HEK293 (cell line): ENCODE measurements at regions not wholly inside any gene's neighbourhood (a gene's known extent, or its start where the extent isn't known, plus 50 kb on each side); places are given as distances from the start of the nearest gene placed in this dataset.

ENCODE experiments used
- CTCF ChIA-PET: fragments of 350-600 bp; formaldehyde crosslinking; extraction: SDS; loops from one replicate; lab custom pipeline; 2021; ENCODE audit warnings: antibody characterized with exemption; lab: Yijun Ruan, JAX
- POLR2A ChIA-PET: fragments of 300-600 bp; formaldehyde crosslinking; extraction: SDS; loops from one replicate; lab custom pipeline; 2020; ENCODE audit warnings: antibody characterized with exemption, inconsistent platforms; lab: Yijun Ruan, JAX
- H3K27ac ChIP-seq: fragments of 200-500 bp; sonication (Bioruptor generic); 2 replicates; pipeline ENCODE4 v1.5.1; 2014; ENCODE audit warnings: low read depth, low read length, control low read depth, inconsistent platforms; ENCODE audit errors: extremely low read depth
- H3K36me3 ChIP-seq, 2 experiments: fragments of 200-500 bp in 1 of 2; sonication (Bioruptor generic) in 1 of 2; 1 replicate in 1 of 2; 2 replicates in 1 of 2; pipeline ENCODE4 v1.5.1; 2014 to 2017; ENCODE audit warnings: inconsistent platforms in 2 of 2, low read length in 2 of 2; ENCODE audit not compliant: control insufficient read depth in 2 of 2, insufficient read depth in 1 of 2
- H3K4me1 ChIP-seq: fragments of 200-500 bp; sonication (Bioruptor generic); 2 replicates; pipeline ENCODE4 v1.5.1; 2014; ENCODE audit warnings: mild to moderate bottlenecking, low read length, inconsistent platforms; ENCODE audit not compliant: control insufficient read depth, insufficient read depth
- H3K4me3 ChIP-seq: 2 replicates; pipeline ENCODE4 v1.5.1; 2011; ENCODE audit warnings: low read depth, mild to moderate bottlenecking, control low read depth, low read length, moderate library complexity
- H3K9me3 ChIP-seq: fragments of 200-500 bp; sonication (Bioruptor generic); 2 replicates; pipeline ENCODE4 v1.5.1; 2014; ENCODE audit warnings: low read depth, low read length, inconsistent platforms; ENCODE audit not compliant: control insufficient read depth, insufficient read depth
- KLF1 ChIP-seq: fragments of 450-650 bp; formaldehyde crosslinking; IDR thresholded peaks from 2 replicates; pipeline ENCODE4 v1.5.1; 2016; ENCODE audit warnings: missing biosample characterization, missing genetic modification characterization
- TRIM28 ChIP-seq: IDR thresholded peaks from 2 replicates; pipeline ENCODE4 v1.6.1; 2011; ENCODE audit warnings: low read length, control low read depth, borderline replicate concordance
- ZBTB20 ChIP-seq: fragments of 450-650 bp; formaldehyde crosslinking; IDR thresholded peaks from 2 replicates; pipeline ENCODE4 v1.5.1; 2016; ENCODE audit warnings: missing biosample characterization, missing genetic modification characterization
- ZBTB48 ChIP-seq: fragments of 450-650 bp; formaldehyde crosslinking; IDR thresholded peaks from 2 replicates; pipeline ENCODE4 v1.5.1; 2016; ENCODE audit warnings: missing biosample characterization, missing genetic modification characterization
- ZBTB7A ChIP-seq: fragments of 450-650 bp; formaldehyde crosslinking; IDR thresholded peaks from 2 replicates; pipeline ENCODE4 v1.5.1; 2016; ENCODE audit warnings: low read depth, missing biosample characterization, missing genetic modification characterization
- ZFP37 ChIP-seq: fragments of 450-650 bp; formaldehyde crosslinking; IDR thresholded peaks from 2 replicates; pipeline ENCODE4 v1.5.1; 2016; ENCODE audit warnings: missing biosample characterization, missing genetic modification characterization
- ZNF121 ChIP-seq: fragments of 450-650 bp; formaldehyde crosslinking; IDR thresholded peaks from 2 replicates; pipeline ENCODE4 v1.5.1; 2016; ENCODE audit warnings: missing biosample characterization, missing genetic modification characterization
- ZNF174 ChIP-seq: fragments of 450-650 bp; formaldehyde crosslinking; IDR thresholded peaks from 2 replicates; pipeline ENCODE4 v1.5.0; 2017; ENCODE audit warnings: missing biosample characterization, mild to moderate bottlenecking, missing genetic modification characterization
- ZNF19 ChIP-seq: fragments of 450-650 bp; formaldehyde crosslinking; IDR thresholded peaks from 2 replicates; pipeline ENCODE4; 2016; ENCODE audit warnings: missing biosample characterization, missing genetic modification characterization, low read depth
- ZNF239 ChIP-seq: fragments of 450-650 bp; formaldehyde crosslinking; IDR thresholded peaks from 2 replicates; pipeline ENCODE4 v1.5.1; 2016; ENCODE audit warnings: missing biosample characterization, missing genetic modification characterization
- ZNF274 ChIP-seq, 2 experiments: fragments of 200-500 bp in 1 of 2; fragments of 450-650 bp in 1 of 2; sonication (Bioruptor generic) in 1 of 2; formaldehyde crosslinking in 1 of 2; IDR thresholded peaks; 2 replicates each; pipeline versions ENCODE4 v1.5.1 to v1.6.1; 2014 to 2016; ENCODE audit warnings: borderline replicate concordance in 1 of 2, inconsistent platforms in 1 of 2, low read length in 1 of 2, missing biosample characterization in 1 of 2, missing genetic modification characterization in 1 of 2
- ZNF292 ChIP-seq: fragments of 450-650 bp; formaldehyde crosslinking; IDR thresholded peaks from 2 replicates; pipeline ENCODE4 v1.5.1; 2016; ENCODE audit warnings: low read depth, missing biosample characterization, missing genetic modification characterization, borderline replicate concordance
- ZNF341 ChIP-seq: fragments of 450-650 bp; formaldehyde crosslinking; IDR thresholded peaks from 2 replicates; pipeline ENCODE4; 2016; ENCODE audit warnings: low read depth, missing biosample characterization, missing genetic modification characterization
- ZNF555 ChIP-seq: fragments of 450-650 bp; formaldehyde crosslinking; conservative IDR thresholded peaks from 2 replicates; pipeline ENCODE4 v1.5.1; 2017; ENCODE audit warnings: missing biosample characterization, mild to moderate bottlenecking, missing genetic modification characterization, inconsistent platforms
- ZNF585B ChIP-seq: fragments of 450-650 bp; formaldehyde crosslinking; IDR thresholded peaks from 2 replicates; pipeline ENCODE4 v1.5.1; 2016; ENCODE audit warnings: missing biosample characterization, missing genetic modification characterization
- ZNF701 ChIP-seq: fragments of 450-650 bp; formaldehyde crosslinking; IDR thresholded peaks from 2 replicates; pipeline ENCODE4 v1.5.1; 2016; ENCODE audit warnings: missing biosample characterization, missing genetic modification characterization
- ZNF768 ChIP-seq: fragments of 450-650 bp; formaldehyde crosslinking; IDR thresholded peaks from 2 replicates; pipeline ENCODE4 v1.5.1; 2018; ENCODE audit warnings: missing biosample characterization, mild to moderate bottlenecking, missing genetic modification characterization
- ZNF785 ChIP-seq: fragments of 450-650 bp; formaldehyde crosslinking; IDR thresholded peaks from 2 replicates; pipeline ENCODE4 v1.5.1; 2016; ENCODE audit warnings: missing biosample characterization, missing genetic modification characterization
- TF ChIP-seq, protein P1 (sequence below): fragments of 450-650 bp; formaldehyde crosslinking; IDR thresholded peaks from 2 replicates; pipeline ENCODE4 v1.5.1; 2016; ENCODE audit warnings: missing biosample characterization, missing genetic modification characterization
- TF ChIP-seq, protein P2 (sequence below): fragments of 450-650 bp; formaldehyde crosslinking; optimal IDR thresholded peaks from 2 replicates; pipeline ENCODE3; 2016; ENCODE audit warnings: missing biosample characterization, mild to moderate bottlenecking, missing genetic modification characterization
- TF ChIP-seq, protein P3 (sequence below): fragments of 450-650 bp; formaldehyde crosslinking; IDR thresholded peaks from 2 replicates; pipeline ENCODE4 v1.5.1; 2016; ENCODE audit warnings: missing biosample characterization, missing genetic modification characterization
- TF ChIP-seq, protein P4 (sequence below): fragments of 450-650 bp; formaldehyde crosslinking; IDR thresholded peaks from 2 replicates; pipeline ENCODE4 v1.5.1; 2016; ENCODE audit warnings: missing biosample characterization, missing genetic modification characterization
- TF ChIP-seq, protein P5 (sequence below): fragments of 450-650 bp; formaldehyde crosslinking; IDR thresholded peaks from 2 replicates; pipeline ENCODE4 v1.5.1; 2016; ENCODE audit warnings: missing biosample characterization, missing genetic modification characterization
- TF ChIP-seq, protein P6 (sequence below): fragments of 450-650 bp; formaldehyde crosslinking; conservative IDR thresholded peaks from 2 replicates; pipeline ENCODE4 v1.5.1; 2016; ENCODE audit warnings: low read depth, missing biosample characterization, missing genetic modification characterization

DNA sequence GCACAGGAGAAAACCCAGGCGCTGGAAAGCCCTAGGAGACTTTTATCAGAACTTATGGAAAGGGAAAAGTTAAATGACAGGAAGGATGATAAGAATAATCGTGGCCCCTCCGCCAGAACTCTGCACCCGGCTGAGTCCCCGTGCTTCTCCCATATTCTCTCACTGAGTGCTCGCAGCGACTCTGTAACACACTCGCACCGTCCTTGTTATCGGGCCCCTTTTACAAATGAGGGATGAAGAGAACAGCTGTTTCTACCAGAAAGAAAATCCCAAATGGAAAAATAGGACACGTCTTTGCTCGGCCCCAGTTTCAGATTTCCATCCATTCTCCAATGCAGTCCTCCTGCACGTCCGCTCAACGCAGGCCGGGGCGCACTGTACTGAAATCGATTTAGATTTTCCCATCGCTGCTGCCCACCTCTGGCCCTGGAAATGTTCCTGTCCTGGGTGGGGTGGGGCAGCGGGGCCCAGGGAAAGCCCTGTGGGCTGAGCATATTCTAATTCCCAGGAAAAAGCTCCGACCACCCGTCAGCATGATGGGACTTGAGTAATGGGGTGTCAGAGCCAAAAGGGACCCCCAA, 66.4 kb downstream of the KCNF1 start (continued):
- TF ChIP-seq, protein P1, sequence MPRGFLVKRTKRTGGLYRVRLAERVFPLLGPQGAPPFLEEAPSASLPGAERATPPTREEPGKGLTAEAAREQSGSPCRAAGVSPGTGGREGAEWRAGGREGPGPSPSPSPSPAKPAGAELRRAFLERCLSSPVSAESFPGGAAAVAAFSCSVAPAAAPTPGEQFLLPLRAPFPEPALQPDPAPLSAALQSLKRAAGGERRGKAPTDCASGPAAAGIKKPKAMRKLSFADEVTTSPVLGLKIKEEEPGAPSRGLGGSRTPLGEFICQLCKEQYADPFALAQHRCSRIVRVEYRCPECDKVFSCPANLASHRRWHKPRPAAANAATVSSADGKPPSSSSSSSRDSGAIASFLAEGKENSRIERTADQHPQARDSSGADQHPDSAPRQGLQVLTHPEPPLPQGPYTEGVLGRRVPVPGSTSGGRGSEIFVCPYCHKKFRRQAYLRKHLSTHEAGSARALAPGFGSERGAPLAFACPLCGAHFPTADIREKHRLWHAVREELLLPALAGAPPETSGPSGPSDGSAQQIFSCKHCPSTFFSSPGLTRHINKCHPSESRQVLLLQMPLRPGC (tag by site-specific recombination), result no peak
- TF ChIP-seq ZBTB7A (tag by site-specific recombination) (no peak), ZNF785 (tag by site-specific recombination) (no peak)
- TF ChIP-seq, protein P2, sequence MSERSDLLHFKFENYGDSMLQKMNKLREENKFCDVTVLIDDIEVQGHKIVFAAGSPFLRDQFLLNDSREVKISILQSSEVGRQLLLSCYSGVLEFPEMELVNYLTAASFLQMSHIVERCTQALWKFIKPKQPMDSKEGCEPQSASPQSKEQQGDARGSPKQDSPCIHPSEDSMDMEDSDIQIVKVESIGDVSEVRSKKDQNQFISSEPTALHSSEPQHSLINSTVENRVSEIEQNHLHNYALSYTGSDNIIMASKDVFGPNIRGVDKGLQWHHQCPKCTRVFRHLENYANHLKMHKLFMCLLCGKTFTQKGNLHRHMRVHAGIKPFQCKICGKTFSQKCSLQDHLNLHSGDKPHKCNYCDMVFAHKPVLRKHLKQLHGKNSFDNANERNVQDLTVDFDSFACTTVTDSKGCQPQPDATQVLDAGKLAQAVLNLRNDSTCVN (tag by site-specific recombination), result no peak
- TF ChIP-seq, protein P3, sequence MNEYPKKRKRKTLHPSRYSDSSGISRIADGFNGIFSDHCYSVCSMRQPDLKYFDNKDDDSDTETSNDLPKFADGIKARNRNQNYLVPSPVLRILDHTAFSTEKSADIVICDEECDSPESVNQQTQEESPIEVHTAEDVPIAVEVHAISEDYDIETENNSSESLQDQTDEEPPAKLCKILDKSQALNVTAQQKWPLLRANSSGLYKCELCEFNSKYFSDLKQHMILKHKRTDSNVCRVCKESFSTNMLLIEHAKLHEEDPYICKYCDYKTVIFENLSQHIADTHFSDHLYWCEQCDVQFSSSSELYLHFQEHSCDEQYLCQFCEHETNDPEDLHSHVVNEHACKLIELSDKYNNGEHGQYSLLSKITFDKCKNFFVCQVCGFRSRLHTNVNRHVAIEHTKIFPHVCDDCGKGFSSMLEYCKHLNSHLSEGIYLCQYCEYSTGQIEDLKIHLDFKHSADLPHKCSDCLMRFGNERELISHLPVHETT (tag by site-specific recombination), result no peak
- TF ChIP-seq, protein P4, sequence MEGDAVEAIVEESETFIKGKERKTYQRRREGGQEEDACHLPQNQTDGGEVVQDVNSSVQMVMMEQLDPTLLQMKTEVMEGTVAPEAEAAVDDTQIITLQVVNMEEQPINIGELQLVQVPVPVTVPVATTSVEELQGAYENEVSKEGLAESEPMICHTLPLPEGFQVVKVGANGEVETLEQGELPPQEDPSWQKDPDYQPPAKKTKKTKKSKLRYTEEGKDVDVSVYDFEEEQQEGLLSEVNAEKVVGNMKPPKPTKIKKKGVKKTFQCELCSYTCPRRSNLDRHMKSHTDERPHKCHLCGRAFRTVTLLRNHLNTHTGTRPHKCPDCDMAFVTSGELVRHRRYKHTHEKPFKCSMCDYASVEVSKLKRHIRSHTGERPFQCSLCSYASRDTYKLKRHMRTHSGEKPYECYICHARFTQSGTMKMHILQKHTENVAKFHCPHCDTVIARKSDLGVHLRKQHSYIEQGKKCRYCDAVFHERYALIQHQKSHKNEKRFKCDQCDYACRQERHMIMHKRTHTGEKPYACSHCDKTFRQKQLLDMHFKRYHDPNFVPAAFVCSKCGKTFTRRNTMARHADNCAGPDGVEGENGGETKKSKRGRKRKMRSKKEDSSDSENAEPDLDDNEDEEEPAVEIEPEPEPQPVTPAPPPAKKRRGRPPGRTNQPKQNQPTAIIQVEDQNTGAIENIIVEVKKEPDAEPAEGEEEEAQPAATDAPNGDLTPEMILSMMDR (tag by site-specific recombination), result no peak

DNA sequence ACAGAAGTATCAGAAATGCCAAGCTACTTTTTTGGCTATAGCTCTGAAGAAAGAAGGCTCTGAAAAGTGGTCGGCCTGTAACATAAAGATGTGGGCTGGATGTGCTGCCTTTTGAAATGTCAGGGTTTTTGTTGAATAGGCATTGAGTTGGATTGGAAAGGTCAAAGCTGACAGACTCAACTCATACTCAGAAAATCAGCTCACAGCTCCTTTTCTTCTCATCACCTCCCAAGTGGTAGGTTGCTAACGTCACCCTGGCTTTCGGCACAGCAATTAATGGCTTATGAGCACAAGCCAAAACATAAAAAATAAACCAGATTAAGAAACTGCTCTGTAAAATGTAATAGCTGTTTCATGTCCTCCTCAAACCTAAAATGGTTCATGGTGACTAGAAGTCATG, 68.3 kb downstream of the KCNF1 start:
- CTCF ChIA-PET, result interaction anchor here (0.6 kb wide), 1 partner anchor 153 kb away, joined by 3 read pairs; a partner anchor contains a TSS
- H3K36me3 ChIP-seq, result no peaks in the 10 kb centered on the region
- no peak for TF ChIP-seq ZBTB48
- no peak for TF ChIP-seq ZNF292 (tag by site-specific recombination)
- TF ChIP-seq ZBTB20, result no peak
- TF ChIP-seq TRIM28, result no peak
- TF ChIP-seq ZFP37 (tag by site-specific recombination), result no peak
- TF ChIP-seq ZNF274 (IDR thresholded peaks at IDR 0.05; ENCODE audit: low read length), result no peak
- no peak for TF ChIP-seq ZNF274 (tag by site-specific recombination; IDR thresholded peaks at IDR 0.05; ENCODE audit: borderline replicate concordance)
- TF ChIP-seq ZNF768 (tag by site-specific recombination), result no peak
- no peak for TF ChIP-seq ZNF121
- no peak for TF ChIP-seq ZNF585B (tag by site-specific recombination)
- no peak for TF ChIP-seq ZNF19 (tag by site-specific recombination)
- TF ChIP-seq ZNF239 (tag by site-specific recombination), result no peak
- TF ChIP-seq, protein P5, sequence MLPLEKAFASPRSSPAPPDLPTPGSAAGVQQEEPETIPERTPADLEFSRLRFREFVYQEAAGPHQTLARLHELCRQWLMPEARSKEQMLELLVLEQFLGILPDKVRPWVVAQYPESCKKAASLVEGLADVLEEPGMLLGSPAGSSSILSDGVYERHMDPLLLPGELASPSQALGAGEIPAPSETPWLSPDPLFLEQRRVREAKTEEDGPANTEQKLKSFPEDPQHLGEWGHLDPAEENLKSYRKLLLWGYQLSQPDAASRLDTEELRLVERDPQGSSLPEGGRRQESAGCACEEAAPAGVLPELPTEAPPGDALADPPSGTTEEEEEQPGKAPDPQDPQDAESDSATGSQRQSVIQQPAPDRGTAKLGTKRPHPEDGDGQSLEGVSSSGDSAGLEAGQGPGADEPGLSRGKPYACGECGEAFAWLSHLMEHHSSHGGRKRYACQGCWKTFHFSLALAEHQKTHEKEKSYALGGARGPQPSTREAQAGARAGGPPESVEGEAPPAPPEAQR (tag by site-specific recombination), result no peak
- TF ChIP-seq ZNF701, result no peak
- TF ChIP-seq ZNF174, result no peak
- TF ChIP-seq ZNF555 (tag by site-specific recombination), result no peak
- no peak for TF ChIP-seq KLF1 (tag by site-specific recombination)
- TF ChIP-seq, protein P6, sequence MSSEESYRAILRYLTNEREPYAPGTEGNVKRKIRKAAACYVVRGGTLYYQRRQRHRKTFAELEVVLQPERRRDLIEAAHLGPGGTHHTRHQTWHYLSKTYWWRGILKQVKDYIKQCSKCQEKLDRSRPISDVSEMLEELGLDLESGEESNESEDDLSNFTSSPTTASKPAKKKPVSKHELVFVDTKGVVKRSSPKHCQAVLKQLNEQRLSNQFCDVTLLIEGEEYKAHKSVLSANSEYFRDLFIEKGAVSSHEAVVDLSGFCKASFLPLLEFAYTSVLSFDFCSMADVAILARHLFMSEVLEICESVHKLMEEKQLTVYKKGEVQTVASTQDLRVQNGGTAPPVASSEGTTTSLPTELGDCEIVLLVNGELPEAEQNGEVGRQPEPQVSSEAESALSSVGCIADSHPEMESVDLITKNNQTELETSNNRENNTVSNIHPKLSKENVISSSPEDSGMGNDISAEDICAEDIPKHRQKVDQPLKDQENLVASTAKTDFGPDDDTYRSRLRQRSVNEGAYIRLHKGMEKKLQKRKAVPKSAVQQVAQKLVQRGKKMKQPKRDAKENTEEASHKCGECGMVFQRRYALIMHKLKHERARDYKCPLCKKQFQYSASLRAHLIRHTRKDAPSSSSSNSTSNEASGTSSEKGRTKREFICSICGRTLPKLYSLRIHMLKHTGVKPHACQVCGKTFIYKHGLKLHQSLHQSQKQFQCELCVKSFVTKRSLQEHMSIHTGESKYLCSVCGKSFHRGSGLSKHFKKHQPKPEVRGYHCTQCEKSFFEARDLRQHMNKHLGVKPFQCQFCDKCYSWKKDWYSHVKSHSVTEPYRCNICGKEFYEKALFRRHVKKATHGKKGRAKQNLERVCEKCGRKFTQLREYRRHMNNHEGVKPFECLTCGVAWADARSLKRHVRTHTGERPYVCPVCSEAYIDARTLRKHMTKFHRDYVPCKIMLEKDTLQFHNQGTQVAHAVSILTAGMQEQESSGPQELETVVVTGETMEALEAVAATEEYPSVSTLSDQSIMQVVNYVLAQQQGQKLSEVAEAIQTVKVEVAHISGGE (tag by site-specific recombination), result no peak
- no peak for TF ChIP-seq ZNF341 (tag by site-specific recombination)
- TF ChIP-seq, all 188 proteins: peak for 0
- H3K9me3 ChIP-seq, result no peaks in the 10 kb centered on the region
- POLR2A ChIA-PET, result no interaction called here
- no peak overlapping the region for H3K27ac ChIP-seq
- H3K4me1 ChIP-seq, result no peaks in the 10 kb centered on the region
- H3K4me3 ChIP-seq, result no peak overlapping the region
